ENCODE measurements at regions not wholly inside any gene's neighbourhood (a gene's known extent, or its start where the extent isn't known, plus 50 kb on each side); places are given as distances from the start of the nearest gene placed in this dataset.

DNA sequence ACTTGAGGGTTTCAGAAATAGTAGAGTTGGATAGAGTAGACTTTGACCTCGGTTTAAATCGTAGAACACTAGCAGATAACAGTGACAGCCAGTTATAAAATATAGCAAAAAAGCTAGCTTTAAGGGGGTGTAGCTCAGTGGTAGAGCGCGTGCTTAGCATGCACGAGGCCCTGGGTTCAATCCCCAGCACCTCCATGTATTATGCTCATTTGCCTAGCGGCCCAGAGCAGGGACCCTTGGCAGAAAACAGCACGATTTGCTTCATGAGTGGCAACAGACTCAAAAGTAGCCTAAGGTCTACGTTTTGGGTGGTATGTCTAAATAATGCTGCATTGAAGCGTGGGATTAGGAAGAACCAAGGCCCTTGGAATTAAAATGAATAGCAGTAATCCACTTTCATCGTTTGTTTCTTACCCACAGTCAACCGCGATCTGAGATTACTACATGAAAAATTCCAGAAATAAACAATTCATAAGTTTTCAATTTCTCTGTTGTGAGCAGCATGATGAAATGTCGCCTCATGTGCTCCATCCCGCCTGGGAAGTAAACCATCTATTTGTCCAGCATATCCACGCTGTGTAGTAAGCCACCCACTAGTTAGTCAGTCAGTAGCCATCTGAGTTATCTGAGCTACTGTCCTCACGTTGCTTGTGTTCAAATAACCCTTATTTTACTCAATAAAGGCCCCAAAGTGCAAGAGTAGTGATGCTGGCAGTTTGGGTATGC lies 184.9 kb downstream of the GPX5 start:
- TF ChIP-seq POLR2AphosphoS5 (IDR thresholded peaks at IDR 0.05; ENCODE audit: low read depth, low read length), result no peak
- TF ChIP-seq REST (IDR thresholded peaks at IDR 0.05; ENCODE audit: insufficient read depth in 1 of 2, low read depth in 2 of 2, low read length in 2 of 2), result no peak
- TF ChIP-seq FOXP2 (optimal IDR thresholded peaks at IDR 0.05; ENCODE audit: borderline replicate concordance, extremely low read depth, extremely low read length, insufficient read depth), result no peak
